ENCODE measurements at regions not wholly inside any gene's neighbourhood (a gene's known extent, or its start where the extent isn't known, plus 50 kb on each side); places are given as distances from the start of the nearest gene placed in this dataset.

DNA sequence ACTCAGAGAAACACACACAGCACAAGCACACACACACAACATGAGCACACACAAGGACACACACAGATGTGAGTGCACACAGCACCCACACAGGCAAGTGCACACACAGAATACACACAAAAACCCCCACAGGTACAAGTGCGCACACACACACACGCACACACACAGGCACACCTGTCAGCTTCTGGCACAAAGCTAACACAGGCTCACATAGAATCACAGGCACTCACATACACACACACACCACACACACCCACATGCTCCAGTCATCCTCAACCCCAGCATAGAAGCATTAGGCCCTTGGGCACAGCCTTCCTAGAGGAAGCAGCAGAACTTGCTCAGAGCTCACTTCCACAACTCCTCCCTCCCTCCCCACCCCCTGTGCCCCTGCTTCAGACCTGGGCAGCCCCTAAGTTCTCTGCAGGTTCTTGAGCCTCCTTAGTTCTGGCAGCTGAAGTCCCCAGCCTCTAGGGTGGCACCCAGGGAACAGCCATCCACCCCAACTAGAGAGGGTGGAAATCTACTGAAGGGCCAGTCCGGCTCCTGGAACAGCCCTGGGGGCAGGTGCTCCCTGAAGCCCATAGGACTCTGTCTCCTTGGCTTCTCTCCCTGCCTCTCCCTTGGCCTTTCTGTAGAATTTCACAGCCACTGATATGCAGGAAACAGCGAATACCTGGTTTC is 129.9 kb upstream of the VSTM2B start:
- no peak overlapping the region for H3K4me2 ChIP-seq (ENCODE audit: control insufficient read depth, extremely low read depth, insufficient read depth, low read depth, low read length)
- no peaks in the 10 kb centered on the region for H3K27me3 ChIP-seq (ENCODE audit: control insufficient read depth, extremely low read depth, insufficient read depth, low read length)
- peaks cover 5% of the 10 kb centered on the region for H3K9me3 ChIP-seq (ENCODE audit: control insufficient read depth, low read depth, low read length)
- FAIRE-seq (no peak), DNase-seq (ENCODE audit: low read depth, low spot score) (no peak)
- no peaks in the 10 kb centered on the region for H4K20me1 ChIP-seq (ENCODE audit: control insufficient read depth, extremely low read depth, insufficient read depth, low read length)
- H3K9me1 ChIP-seq (ENCODE audit: control insufficient read depth, extremely low read depth, insufficient read depth, low read length): no peaks in the 10 kb centered on the region
- H3K9ac ChIP-seq (ENCODE audit: control insufficient read depth, extremely low read depth, insufficient read depth, low read length): no peak overlapping the region
- no peak overlapping the region for H3K27ac ChIP-seq (ENCODE audit: control insufficient read depth, insufficient read depth, low read length)
- dilution Hi-C loops (cut with MboI; ENCODE audit: extremely low pct_ligation_motif_present, low sequenced_read_pairs): no loop called here
- H2AFZ ChIP-seq (ENCODE audit: control insufficient read depth, low read length): no peak overlapping the region
- H3K36me3 ChIP-seq (ENCODE audit: control insufficient read depth in 2 of 2, extremely low read depth in 1 of 2, insufficient read depth in 2 of 2, low read length in 2 of 2): no peaks in the 10 kb centered on the region
- no peak for TF ChIP-seq EZH2 (IDR thresholded peaks at IDR 0.05; ENCODE audit: low read length)
- TF ChIP-seq, protein P1, sequence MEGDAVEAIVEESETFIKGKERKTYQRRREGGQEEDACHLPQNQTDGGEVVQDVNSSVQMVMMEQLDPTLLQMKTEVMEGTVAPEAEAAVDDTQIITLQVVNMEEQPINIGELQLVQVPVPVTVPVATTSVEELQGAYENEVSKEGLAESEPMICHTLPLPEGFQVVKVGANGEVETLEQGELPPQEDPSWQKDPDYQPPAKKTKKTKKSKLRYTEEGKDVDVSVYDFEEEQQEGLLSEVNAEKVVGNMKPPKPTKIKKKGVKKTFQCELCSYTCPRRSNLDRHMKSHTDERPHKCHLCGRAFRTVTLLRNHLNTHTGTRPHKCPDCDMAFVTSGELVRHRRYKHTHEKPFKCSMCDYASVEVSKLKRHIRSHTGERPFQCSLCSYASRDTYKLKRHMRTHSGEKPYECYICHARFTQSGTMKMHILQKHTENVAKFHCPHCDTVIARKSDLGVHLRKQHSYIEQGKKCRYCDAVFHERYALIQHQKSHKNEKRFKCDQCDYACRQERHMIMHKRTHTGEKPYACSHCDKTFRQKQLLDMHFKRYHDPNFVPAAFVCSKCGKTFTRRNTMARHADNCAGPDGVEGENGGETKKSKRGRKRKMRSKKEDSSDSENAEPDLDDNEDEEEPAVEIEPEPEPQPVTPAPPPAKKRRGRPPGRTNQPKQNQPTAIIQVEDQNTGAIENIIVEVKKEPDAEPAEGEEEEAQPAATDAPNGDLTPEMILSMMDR (optimal IDR thresholded peaks at IDR 0.05 in 1 of 3, IDR thresholded peaks at IDR 0.05 in 1 of 3, conservative IDR thresholded peaks at IDR 0.05 in 1 of 3; ENCODE audit: extremely low read depth in 1 of 3, insufficient read depth in 2 of 3, low read length in 3 of 3): no peak
- H3K4me1 ChIP-seq (ENCODE audit: control insufficient read depth, extremely low read depth, insufficient read depth, low read length): no peaks in the 10 kb centered on the region
- H3K4me3 ChIP-seq (ENCODE audit: control insufficient read depth in 2 of 3, extremely low read depth in 1 of 3, insufficient read depth in 2 of 3, low read depth in 1 of 3, low read length in 3 of 3): no peak overlapping the region
- H3K79me2 ChIP-seq (ENCODE audit: control insufficient read depth, insufficient read depth, low read length): no peaks in the 10 kb centered on the region

DNA sequence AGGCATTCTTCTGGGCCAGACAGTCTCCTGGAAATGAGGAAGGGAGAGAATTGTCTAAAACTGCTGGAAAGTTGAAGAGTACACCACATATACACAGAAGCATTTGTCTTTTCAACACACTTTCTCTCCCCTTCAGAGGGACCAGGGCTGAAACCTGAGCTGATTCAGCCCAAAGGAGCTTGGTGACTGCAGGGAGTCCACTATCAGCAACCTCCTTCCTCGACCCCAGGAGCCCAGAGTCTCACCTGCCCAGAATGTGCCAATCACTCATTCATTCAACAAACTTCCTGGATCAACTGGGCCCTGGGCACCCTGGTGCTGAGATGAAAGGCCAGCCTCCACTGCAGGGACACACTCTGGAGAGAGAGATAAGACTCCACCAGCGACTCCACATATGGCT is 128.9 kb upstream of the VSTM2B start:
- H4K20me1 ChIP-seq (ENCODE audit: control insufficient read depth, extremely low read depth, insufficient read depth, low read length): no peaks in the 10 kb centered on the region
- DNase-seq (ENCODE audit: low read depth, low spot score) (no peak), FAIRE-seq (no peak)
- H3K27ac ChIP-seq (ENCODE audit: control insufficient read depth, insufficient read depth, low read length): no peak overlapping the region
- dilution Hi-C loops (cut with MboI; ENCODE audit: extremely low pct_ligation_motif_present, low sequenced_read_pairs): no loop called here
- H3K4me2 ChIP-seq (ENCODE audit: control insufficient read depth, extremely low read depth, insufficient read depth, low read depth, low read length): no peak overlapping the region
- H2AFZ ChIP-seq (ENCODE audit: control insufficient read depth, low read length): no peak overlapping the region
- H3K4me3 ChIP-seq (ENCODE audit: control insufficient read depth in 2 of 3, extremely low read depth in 1 of 3, insufficient read depth in 2 of 3, low read depth in 1 of 3, low read length in 3 of 3): no peak overlapping the region
- peaks cover 5% of the 10 kb centered on the region for H3K9me3 ChIP-seq (ENCODE audit: control insufficient read depth, low read depth, low read length)
- no peak overlapping the region for H3K9ac ChIP-seq (ENCODE audit: control insufficient read depth, extremely low read depth, insufficient read depth, low read length)
- H3K27me3 ChIP-seq (ENCODE audit: control insufficient read depth, extremely low read depth, insufficient read depth, low read length): no peaks in the 10 kb centered on the region
- H3K4me1 ChIP-seq (ENCODE audit: control insufficient read depth, extremely low read depth, insufficient read depth, low read length): no peaks in the 10 kb centered on the region
- H3K9me1 ChIP-seq (ENCODE audit: control insufficient read depth, extremely low read depth, insufficient read depth, low read length): no peaks in the 10 kb centered on the region
- H3K79me2 ChIP-seq (ENCODE audit: control insufficient read depth, insufficient read depth, low read length): no peaks in the 10 kb centered on the region
- no peak for TF ChIP-seq EZH2 (IDR thresholded peaks at IDR 0.05; ENCODE audit: low read length)
- TF ChIP-seq, protein P1 (optimal IDR thresholded peaks at IDR 0.05 in 1 of 3, IDR thresholded peaks at IDR 0.05 in 1 of 3, conservative IDR thresholded peaks at IDR 0.05 in 1 of 3; ENCODE audit: extremely low read depth in 1 of 3, insufficient read depth in 2 of 3, low read length in 3 of 3): no peak
- no peaks in the 10 kb centered on the region for H3K36me3 ChIP-seq (ENCODE audit: control insufficient read depth in 2 of 2, extremely low read depth in 1 of 2, insufficient read depth in 2 of 2, low read length in 2 of 2)

Measured in keratinocyte (primary cell).